IMR-90 (cell line): ENCODE measurements at regions not wholly inside any gene's neighbourhood (a gene's known extent, or its start where the extent isn't known, plus 50 kb on each side); places are given as distances from the start of the nearest gene placed in this dataset.

Source experiments
- ATAC-seq: fragments of 200-7000 bp; cut with Tn5 transposase; 2 replicates; pipeline ENCODE4 v1.9.1; 2020; ENCODE audit warnings: low read depth, mild to moderate bottlenecking, moderate library complexity
- BruUV-seq: library from RNA; stranded (reverse); fragments of 400-500 nt; replicated peaks from 2 replicates; lab custom pipeline; 2021; lab: Mats Ljungman, UMichigan
- CTCF ChIA-PET: fragments of 300-600 bp; formaldehyde crosslinking; extraction: SDS; loops from one replicate; lab custom pipeline; 2021; ENCODE audit warnings: antibody characterized with exemption; lab: Yijun Ruan, JAX
- POLR2A ChIA-PET: fragments of 300-600 bp; sonication (Branson Sonifier 250); formaldehyde crosslinking; loops from one replicate; lab custom pipeline; 2022; ENCODE audit warnings: antibody characterized with exemption; ENCODE audit not compliant: unreplicated experiment; lab: Charles Lee
- DNase-seq: peaks from one replicate; pipeline ENCODE4 v3.0.0; 2013
- H2AFZ ChIP-seq: replicated peaks from 2 replicates; pipeline ENCODE3; 2013; ENCODE audit warnings: low read length, mild to moderate bottlenecking; ENCODE audit not compliant: poor library complexity
- H2AK5ac ChIP-seq: 2 replicates; pipeline ENCODE4 v1.6.1; 2013; ENCODE audit warnings: low read depth, low read length, inconsistent platforms
- H2AK9ac ChIP-seq: replicated peaks from 2 replicates; pipeline ENCODE3; 2013; ENCODE audit warnings: mild to moderate bottlenecking, low read depth, low read length, moderate library complexity; ENCODE audit not compliant: poor library complexity
- H2BK120ac ChIP-seq: 2 replicates; pipeline ENCODE4 v1.6.1; 2013; ENCODE audit warnings: low read depth, low read length, inconsistent platforms
- H2BK15ac ChIP-seq: 3 replicates; pipeline ENCODE4 v1.6.1; 2013; ENCODE audit warnings: low read depth, low read length, inconsistent platforms
- H2BK20ac ChIP-seq: 2 replicates; pipeline ENCODE4 v1.6.1; 2013; ENCODE audit warnings: low read depth, mild to moderate bottlenecking, inconsistent platforms, low read length, moderate library complexity
- H2BK5ac ChIP-seq: 2 replicates; pipeline ENCODE4 v1.6.1; 2013; ENCODE audit warnings: mild to moderate bottlenecking, low read depth, low read length, inconsistent platforms; ENCODE audit not compliant: poor library complexity, severe bottlenecking
- H3K14ac ChIP-seq: replicated peaks from 2 replicates; pipeline ENCODE4 v1.6.1; 2013; ENCODE audit warnings: low read depth, low read length, inconsistent platforms
- H3K18ac ChIP-seq: 2 replicates; pipeline ENCODE4 v1.6.1; 2013; ENCODE audit warnings: low read depth, low read length, control low read depth
- H3K23ac ChIP-seq: 2 replicates; pipeline ENCODE4 v1.6.1; 2013; ENCODE audit warnings: low read depth, low read length, inconsistent platforms
- H3K27ac ChIP-seq: 2 replicates; pipeline ENCODE4 v1.5.1; 2013; ENCODE audit warnings: mild to moderate bottlenecking, control low read depth, low read length; ENCODE audit not compliant: insufficient read depth
- H3K27me3 ChIP-seq: 2 replicates; pipeline ENCODE4 v1.6.1; 2013; ENCODE audit warnings: low read length; ENCODE audit not compliant: control insufficient read depth, insufficient read depth
- H3K36me3 ChIP-seq: 2 replicates; pipeline ENCODE4 v1.6.1; 2013; ENCODE audit warnings: low read length, mixed read lengths; ENCODE audit not compliant: control insufficient read depth, insufficient read depth
- H3K4ac ChIP-seq: 2 replicates; pipeline ENCODE4 v1.6.1; 2013; ENCODE audit warnings: low read depth, low read length, inconsistent platforms
- H3K4me1 ChIP-seq: 2 replicates; pipeline ENCODE4 v1.6.1; 2013; ENCODE audit warnings: low read length, mixed read lengths; ENCODE audit not compliant: control insufficient read depth, insufficient read depth
- H3K4me2 ChIP-seq: 2 replicates; pipeline ENCODE4 v1.6.1; 2013; ENCODE audit warnings: low read depth, mild to moderate bottlenecking, control low read depth, low read length, moderate library complexity
- H3K4me3 ChIP-seq: 2 replicates; pipeline ENCODE4 v1.5.1; 2013; ENCODE audit warnings: low read depth, mild to moderate bottlenecking, control low read depth, low read length, moderate library complexity; ENCODE audit not compliant: insufficient read depth
- H3K56ac ChIP-seq: 2 replicates; pipeline ENCODE4 v1.6.1; 2013; ENCODE audit warnings: low read length, inconsistent platforms; ENCODE audit not compliant: insufficient read depth; ENCODE audit errors: extremely low read depth
- H3K79me1 ChIP-seq, 2 experiments: 2 replicates each; pipeline ENCODE4 v1.6.1; 2013; ENCODE audit warnings: low read length in 2 of 2, inconsistent platforms in 1 of 2, low read depth in 1 of 2
- H3K9ac ChIP-seq: 2 replicates; pipeline ENCODE4 v1.6.1; 2013; ENCODE audit warnings: low read depth, low read length, control low read depth
- H3K9me1 ChIP-seq: 2 replicates; pipeline ENCODE4 v1.6.1; 2013; ENCODE audit warnings: low read length, inconsistent platforms; ENCODE audit not compliant: insufficient read depth
- H3K9me3 ChIP-seq: 2 replicates; pipeline ENCODE4 v1.6.1; 2013; ENCODE audit warnings: low read length; ENCODE audit not compliant: control insufficient read depth, insufficient read depth
- H4K20me1 ChIP-seq: 2 replicates; pipeline ENCODE4 v1.6.1; 2013; ENCODE audit warnings: low read length, inconsistent platforms; ENCODE audit not compliant: insufficient read depth
- H4K5ac ChIP-seq: 2 replicates; pipeline ENCODE4 v1.6.1; 2013; ENCODE audit warnings: mild to moderate bottlenecking, low read depth, low read length, control low read depth
- H4K8ac ChIP-seq, 2 experiments: 2 replicates each; pipeline ENCODE4 v1.6.1; 2013; ENCODE audit warnings: low read depth in 2 of 2, low read length in 2 of 2, control low read depth in 1 of 2, inconsistent platforms in 1 of 2
- H4K91ac ChIP-seq: 2 replicates; pipeline ENCODE4 v1.6.1; 2013; ENCODE audit warnings: low read depth, low read length, inconsistent platforms; ENCODE audit not compliant: insufficient read depth
- BHLHE40 ChIP-seq: fragments of 150-350 bp; IDR thresholded peaks from 2 replicates; pipeline ENCODE4 v1.6.1; 2016; ENCODE audit warnings: mild to moderate bottlenecking, low read depth, low read length
- CEBPB ChIP-seq: IDR thresholded peaks from 2 replicates; pipeline ENCODE4 v1.6.1; 2012; ENCODE audit warnings: low read depth, low read length, improper control_type of control experiment
- CHD1 ChIP-seq: IDR thresholded peaks from 2 replicates; pipeline ENCODE4 v1.6.1; 2012; ENCODE audit warnings: low read depth, low read length, improper control_type of control experiment
- CTCF ChIP-seq: conservative IDR thresholded peaks from 2 replicates; pipeline ENCODE4 v1.5.1; 2012; ENCODE audit warnings: mild to moderate bottlenecking, low read depth, low read length, improper control_type of control experiment
- ELK1 ChIP-seq: fragments of 150-350 bp; IDR thresholded peaks from 2 replicates; pipeline ENCODE4 v1.6.1; 2016; ENCODE audit warnings: low read depth, mild to moderate bottlenecking, low read length, moderate library complexity, borderline replicate concordance
- FOS ChIP-seq: fragments of 150-350 bp; IDR thresholded peaks from 2 replicates; pipeline ENCODE4 v1.6.1; 2016; ENCODE audit warnings: low read depth, low read length
- MAFK ChIP-seq: IDR thresholded peaks from 2 replicates; pipeline ENCODE4 v1.6.1; 2012; ENCODE audit warnings: low read depth, low read length, improper control_type of control experiment
- MAZ ChIP-seq: IDR thresholded peaks from 2 replicates; pipeline ENCODE4 v1.6.1; 2012; ENCODE audit warnings: low read depth, mild to moderate bottlenecking, low read length, improper control_type of control experiment, moderate library complexity, borderline replicate concordance
- MXI1 ChIP-seq: IDR thresholded peaks from 2 replicates; pipeline ENCODE4 v1.6.1; 2012; ENCODE audit warnings: low read depth, mild to moderate bottlenecking, low read length, moderate library complexity, borderline replicate concordance
- NFE2L2 ChIP-seq: fragments of 150-350 bp; IDR thresholded peaks from 2 replicates; pipeline ENCODE4 v1.6.1; 2016; ENCODE audit warnings: low read depth, mild to moderate bottlenecking, low read length
- POLR2A ChIP-seq: IDR thresholded peaks from 2 replicates; pipeline ENCODE4 v1.6.1; 2012; ENCODE audit warnings: mild to moderate bottlenecking, low read depth, low read length
- RAD21 ChIP-seq: IDR thresholded peaks from 2 replicates; pipeline ENCODE4 v1.6.1; 2012; ENCODE audit warnings: low read length, improper control_type of control experiment
- RCOR1 ChIP-seq: IDR thresholded peaks from 2 replicates; pipeline ENCODE4 v1.6.1; 2012; ENCODE audit warnings: mild to moderate bottlenecking, low read length, improper control_type of control experiment; ENCODE audit not compliant: insufficient replicate concordance
- RFX5 ChIP-seq: IDR thresholded peaks from 2 replicates; pipeline ENCODE4 v1.8.0; 2012; ENCODE audit warnings: low read depth, mild to moderate bottlenecking, low read length, moderate library complexity
- SMC3 ChIP-seq: fragments of 150-350 bp; IDR thresholded peaks from 2 replicates; pipeline ENCODE4 v1.6.1; 2016; ENCODE audit warnings: low read depth, mild to moderate bottlenecking, antibody characterized with exemption, low read length, moderate library complexity
- WGBS, 2 experiments: methylation state at CpG; one replicate each; pipeline versions ENCODE4 v1.1.5 to v1.1.7; 2013; ENCODE audit warnings: missing lambda C conversion rate in 2 of 2; ENCODE audit not compliant: insufficient read length in 1 of 2; ENCODE audit errors: extremely low coverage in 2 of 2; 5-methylcytosine and 5-hydroxymethylcytosine counted together
- dilution Hi-C: fragments of 300-500 bp; cut with HindIII; formaldehyde crosslinking; loops from one replicate; pipeline ENCODE4 v1.14.3; 2018; ENCODE audit warnings: low sequenced_read_pairs; ENCODE audit not compliant: unreplicated experiment
- in situ Hi-C: fragments of 300-500 bp; cut with MboI; formaldehyde crosslinking; loops from 3 replicates; pipeline ENCODE4 v1.14.3; 2019; ENCODE audit warnings: low sequenced_read_pairs, inconsistent platforms, mixed read lengths
- intact Hi-C: fragments of 100-400 bp; cut with micrococcal nuclease; formaldehyde crosslinking; loops from 2 replicates; pipeline ENCODE4 v1.10.0; 2022
- TF ChIP-seq, protein P1 (sequence below): fragments of 150-350 bp; IDR thresholded peaks from 2 replicates; pipeline ENCODE4 v1.6.1; 2017; ENCODE audit warnings: mild to moderate bottlenecking, antibody characterized with exemption, low read length, low read depth

- Histone ChIP-seq H4K8ac (no peak overlapping the region), H3K9ac (no peak overlapping the region), H3K36me3 (no peaks in the 10 kb centered on the region), H3K4ac (no peak overlapping the region), H4K5ac (no peak overlapping the region), H2BK20ac (no peak overlapping the region), H2BK15ac (no peak overlapping the region), H4K91ac (no peak overlapping the region), H3K9me3 (no peaks in the 10 kb centered on the region), H3K9me1 (no peaks in the 10 kb centered on the region), H2BK5ac (no peak overlapping the region), H3K4me1 (no peaks in the 10 kb centered on the region), H3K4me3 (no peak overlapping the region), H3K27me3 (no peaks in the 10 kb centered on the region; the same call in 1 of the 2 replicates), H3K23ac (no peak overlapping the region), H2AK5ac (no peak overlapping the region), H2AK9ac (no peak overlapping the region), H3K27ac (no peak overlapping the region), H2BK120ac (no peak overlapping the region), H3K18ac (no peak overlapping the region), H3K4me2 (no peak overlapping the region), H3K14ac (no peak overlapping the region), H2AFZ (no peak overlapping the region), H3K79me1 (no peaks in the 10 kb centered on the region), H4K20me1 (no peaks in the 10 kb centered on the region), H3K56ac (no peak overlapping the region)
- dilution Hi-C loops (no loop called here), in situ Hi-C loops (no loop called here), intact Hi-C loops (no loop called here)
- BruUV-seq, result no TSS peak
- ATAC-seq (no peak), DNase-seq (no peak)
- ChIA-PET POLR2A (no interaction called here), CTCF (interaction anchor here (0.6 kb wide), 1 partner anchor 486 kb away, joined by 4 read pairs; no protein-coding TSS in a partner anchor)
- no CpG with 5 or more reads among the region's 3 CpGs for WGBS, 2 experiments
- TF ChIP-seq CHD1, result no peak
- no peak for TF ChIP-seq CEBPB
- TF ChIP-seq POLR2A, result no peak
- TF ChIP-seq RFX5, result no peak
- no peak for TF ChIP-seq FOS
- TF ChIP-seq MXI1, result no peak
- TF ChIP-seq SMC3, result no peak
- no peak for TF ChIP-seq MAZ
- no peak for TF ChIP-seq CTCF
- TF ChIP-seq, protein P1, sequence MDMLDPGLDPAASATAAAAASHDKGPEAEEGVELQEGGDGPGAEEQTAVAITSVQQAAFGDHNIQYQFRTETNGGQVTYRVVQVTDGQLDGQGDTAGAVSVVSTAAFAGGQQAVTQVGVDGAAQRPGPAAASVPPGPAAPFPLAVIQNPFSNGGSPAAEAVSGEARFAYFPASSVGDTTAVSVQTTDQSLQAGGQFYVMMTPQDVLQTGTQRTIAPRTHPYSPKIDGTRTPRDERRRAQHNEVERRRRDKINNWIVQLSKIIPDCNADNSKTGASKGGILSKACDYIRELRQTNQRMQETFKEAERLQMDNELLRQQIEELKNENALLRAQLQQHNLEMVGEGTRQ, result no peak
- TF ChIP-seq MAFK, result no peak
- no peak for TF ChIP-seq RAD21
- TF ChIP-seq RCOR1, result no peak
- TF ChIP-seq ELK1, result no peak
- no peak for TF ChIP-seq NFE2L2
- TF ChIP-seq BHLHE40, result no peak
These were observed 465.3 kb upstream of the PTBP2 start for GRCh38 chr1:96256130-96256790.
